Esophagus squamous epithelium (tissue), 5 donors: ENCODE measurements at regions not wholly inside any gene's neighbourhood (a gene's known extent, or its start where the extent isn't known, plus 50 kb on each side); places are given as distances from the start of the nearest gene placed in this dataset.

Experiments
- DNase-seq: peaks from one replicate; lab custom pipeline; 2025; lab: John Stamatoyannopoulos, UW
- H3K27ac ChIP-seq, 4 donors: fragments of 200-600 bp; sonication (generic); one replicate each; pipeline ENCODE4 v1.5.1; 2016 to 2019; ENCODE audit warnings: mild to moderate bottlenecking in 1 of 4
- H3K27me3 ChIP-seq, 4 donors: fragments of 200-600 bp; sonication (generic); 1 replicate in 3 of 4; 2 replicates in 1 of 4; pipeline versions ENCODE4 v1.5.1 to v1.6.0; 2017 to 2021; ENCODE audit warnings: antibody characterized with exemption in 1 of 4
- H3K36me3 ChIP-seq, 3 donors: fragments of 200-600 bp; sonication (generic); one replicate each; pipeline ENCODE4 v1.5.1; 2016 to 2019
- H3K4me1 ChIP-seq, 3 donors: fragments of 200-600 bp; sonication (generic); one replicate each; pipeline ENCODE4 v1.5.1; 2017 to 2019
- H3K4me3 ChIP-seq, 4 donors: fragments of 200-600 bp; sonication (generic); 1 replicate in 3 of 4; 2 replicates in 1 of 4; pipeline ENCODE4 v1.5.1; 2016 to 2019; ENCODE audit warnings: mild to moderate bottlenecking in 2 of 4, moderate library complexity in 1 of 4
- H3K9me3 ChIP-seq, 3 donors: fragments of 200-600 bp; sonication (generic); one replicate each; pipeline ENCODE4 v1.5.1; 2016 to 2019
- CTCF ChIP-seq, 6 experiments: fragments of 450-650 bp in 4 of 6; fragments of 200-600 bp in 2 of 6; sonication (generic) in 2 of 6; IDR thresholded peaks; one replicate each; pipeline ENCODE4 v1.5.1; 2016 to 2019; ENCODE audit warnings: antibody characterized with exemption in 6 of 6, mild to moderate bottlenecking in 4 of 6, moderate library complexity in 4 of 6
- POLR2A ChIP-seq, 4 donors: fragments of 450-650 bp; IDR thresholded peaks; one replicate each; pipeline ENCODE4 v1.6.1; 2017; ENCODE audit warnings: antibody characterized with exemption in 4 of 4, mild to moderate bottlenecking in 4 of 4, moderate library complexity in 3 of 4
- WGBS, 2 donors: methylation state at CpG; one replicate each; pipeline ENCODE4 v1.1.5; 2018; 5-methylcytosine and 5-hydroxymethylcytosine counted together
- intact Hi-C: fragments of 100-400 bp; cut with DNase I; formaldehyde crosslinking; loops from one replicate; pipeline ENCODE4 v1.15.0; 2022
- donor health status: DM: yes; HTN: yes; CAD: no.

DNA sequence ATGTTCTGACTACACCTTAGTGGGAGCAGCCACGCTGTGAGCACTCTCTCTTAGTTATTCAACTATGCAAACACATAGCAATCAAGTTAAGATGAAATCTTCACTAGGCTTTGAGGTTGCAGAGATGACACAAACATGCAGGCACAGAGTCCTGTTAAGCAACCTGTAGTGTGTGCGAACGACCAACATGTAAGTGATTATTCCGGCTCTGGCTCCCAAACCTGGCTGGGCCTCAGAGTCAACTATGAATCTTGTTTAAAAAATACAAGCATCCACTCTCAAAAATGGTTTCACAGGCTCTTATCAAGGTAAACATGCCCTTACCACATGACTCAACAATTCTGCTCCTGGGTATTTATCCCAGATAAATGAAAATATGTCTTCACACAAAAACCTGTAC, 91.4 kb downstream of the IRS2 start:
- no peaks in the 10 kb centered on the region for H3K9me3 ChIP-seq
- no peak overlapping the region for H3K4me3 ChIP-seq
- TF ChIP-seq CTCF (IDR thresholded peaks at IDR 0.05) (no peak), POLR2A (IDR thresholded peaks at IDR 0.05) (no peak)
- 78 to 89% methylated on average over 4 of the region's 4 CpGs for WGBS, 2 donors
- no peak overlapping the region for H3K27ac ChIP-seq
- peaks cover 0 to 6% (median 0%) of the 10 kb centered on the region in 3 donors for H3K4me1 ChIP-seq
- peaks cover 0 to 16% (median 0%) of the 10 kb centered on the region in 4 donors for H3K27me3 ChIP-seq
- H3K36me3 ChIP-seq = no peaks in the 10 kb centered on the region
- intact Hi-C loops = no loop called here
- DNase-seq = no peak

DNA sequence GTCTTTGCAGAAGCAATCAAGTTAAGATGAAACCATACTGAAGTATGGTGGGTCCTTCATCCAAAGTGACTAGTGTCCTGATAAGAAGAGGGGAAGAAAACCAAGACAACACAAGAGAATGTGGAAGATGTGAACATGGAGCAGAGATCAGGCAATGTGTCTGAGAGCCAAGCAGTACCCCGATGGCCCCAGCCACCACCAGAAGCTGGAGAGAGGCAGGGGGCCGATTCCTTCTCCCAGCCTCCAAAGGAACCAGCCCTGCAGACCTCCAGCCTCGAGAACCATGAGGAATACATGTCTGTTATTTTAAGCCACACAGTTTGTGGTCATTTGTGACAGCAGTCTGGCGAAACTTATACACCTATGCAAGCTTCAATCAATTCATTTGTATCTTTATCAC, 93.2 kb downstream of the IRS2 start:
- intact Hi-C loops = no loop called here
- no peaks in the 10 kb centered on the region for H3K9me3 ChIP-seq
- WGBS, 2 donors = 74 to 77% methylated on average over 4 of the region's 4 CpGs
- no peak for DNase-seq
- no peak overlapping the region for H3K27ac ChIP-seq
- H3K4me3 ChIP-seq = no peak overlapping the region
- no peak for TF ChIP-seq CTCF (IDR thresholded peaks at IDR 0.05)
- no peak for TF ChIP-seq POLR2A (IDR thresholded peaks at IDR 0.05)
- H3K36me3 ChIP-seq = no peaks in the 10 kb centered on the region
- H3K4me1 ChIP-seq = no peaks in the 10 kb centered on the region
- H3K27me3 ChIP-seq = peaks cover 0 to 19% (median 0%) of the 10 kb centered on the region in 4 donors

DNA sequence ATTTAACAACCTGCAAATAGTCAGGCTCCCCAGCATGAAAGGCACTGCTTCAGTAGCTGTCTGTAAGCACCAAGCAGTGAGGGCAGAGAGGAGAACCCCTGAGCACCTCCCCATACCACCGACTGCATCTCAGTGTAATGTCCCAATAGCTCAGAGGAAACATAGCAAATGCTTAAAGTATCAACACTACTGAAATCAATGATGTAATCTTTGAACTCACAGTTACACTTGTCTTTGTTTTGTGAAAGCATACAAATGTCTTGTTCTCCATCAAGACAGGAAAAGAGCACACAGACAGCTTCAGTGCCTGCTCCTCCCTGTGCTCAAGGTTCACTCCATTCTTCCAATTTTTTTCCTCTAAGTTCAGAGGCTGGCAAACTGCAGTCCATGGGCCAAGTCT, 94.7 kb downstream of the IRS2 start:
- TF ChIP-seq CTCF (IDR thresholded peaks at IDR 0.05) (no peak), POLR2A (IDR thresholded peaks at IDR 0.05) (no peak)
- no peak for DNase-seq
- H3K4me1 ChIP-seq = no peaks in the 10 kb centered on the region
- 40 to 44% methylated on average over 1 of the region's 1 CpG for WGBS, 2 donors
- no peaks in the 10 kb centered on the region for H3K36me3 ChIP-seq
- H3K9me3 ChIP-seq = no peaks in the 10 kb centered on the region
- no peak overlapping the region for H3K27ac ChIP-seq
- H3K4me3 ChIP-seq = no peak overlapping the region
- H3K27me3 ChIP-seq = peaks cover 0 to 19% (median 0%) of the 10 kb centered on the region in 4 donors
- intact Hi-C loops = no loop called here

DNA sequence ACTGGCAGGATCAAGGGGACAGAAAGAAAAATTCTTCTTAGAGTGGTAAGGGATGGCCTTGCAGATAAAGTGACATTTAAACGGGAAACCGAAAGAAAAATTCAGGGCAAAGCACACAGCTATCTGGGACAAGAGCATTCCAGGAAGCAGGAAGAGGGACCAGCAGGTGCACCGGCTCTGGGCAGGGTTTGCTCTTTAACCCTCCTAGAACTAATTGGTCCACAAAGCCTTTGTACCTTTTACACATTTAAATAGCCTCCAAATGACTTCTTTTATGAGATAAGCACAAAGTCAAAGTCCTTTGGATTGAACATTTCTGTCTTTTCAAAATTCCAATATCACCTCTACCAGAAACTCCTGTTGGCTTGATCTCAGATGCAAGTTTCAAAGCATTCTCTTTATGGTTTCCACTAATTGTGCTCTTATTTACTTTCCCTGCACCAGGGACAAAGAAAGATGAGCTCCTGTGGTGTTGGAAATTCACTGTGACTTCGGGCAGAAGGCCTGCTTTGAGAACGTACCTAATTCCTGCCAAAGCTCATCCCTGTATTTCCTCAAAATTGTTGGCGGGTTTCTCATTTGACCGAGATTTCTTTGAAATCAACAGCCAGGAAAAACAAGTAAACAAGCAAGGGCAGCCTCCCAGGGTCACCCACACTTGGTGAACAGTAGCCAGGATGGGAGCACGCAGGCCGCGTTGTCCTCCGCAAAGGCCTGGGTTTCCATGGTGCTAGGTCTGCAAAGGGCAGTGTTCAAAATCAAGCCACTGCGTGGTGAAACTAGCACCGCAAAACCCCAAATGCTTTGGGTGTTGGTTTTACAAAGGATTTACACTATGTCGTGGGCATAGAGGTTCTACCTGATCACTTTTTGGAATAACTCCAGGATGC, 98.6 kb downstream of the IRS2 start:
- no peak overlapping the region for H3K4me3 ChIP-seq
- H3K9me3 ChIP-seq = no peaks in the 10 kb centered on the region
- 83 to 85% methylated on average over 13 to 14 of the region's 14 CpGs for WGBS, 2 donors
- no peaks in the 10 kb centered on the region for H3K36me3 ChIP-seq
- peaks cover 5 to 15% (median 5%) of the 10 kb centered on the region in 3 donors for H3K4me1 ChIP-seq
- TF ChIP-seq POLR2A (IDR thresholded peaks at IDR 0.05) (no peak), CTCF (IDR thresholded peaks at IDR 0.05) (no peak)
- no peak overlapping the region for H3K27ac ChIP-seq
- peaks cover 0 to 16% (median 0%) of the 10 kb centered on the region in 4 donors for H3K27me3 ChIP-seq
- intact Hi-C loops = no loop called here
- no peak for DNase-seq

DNA sequence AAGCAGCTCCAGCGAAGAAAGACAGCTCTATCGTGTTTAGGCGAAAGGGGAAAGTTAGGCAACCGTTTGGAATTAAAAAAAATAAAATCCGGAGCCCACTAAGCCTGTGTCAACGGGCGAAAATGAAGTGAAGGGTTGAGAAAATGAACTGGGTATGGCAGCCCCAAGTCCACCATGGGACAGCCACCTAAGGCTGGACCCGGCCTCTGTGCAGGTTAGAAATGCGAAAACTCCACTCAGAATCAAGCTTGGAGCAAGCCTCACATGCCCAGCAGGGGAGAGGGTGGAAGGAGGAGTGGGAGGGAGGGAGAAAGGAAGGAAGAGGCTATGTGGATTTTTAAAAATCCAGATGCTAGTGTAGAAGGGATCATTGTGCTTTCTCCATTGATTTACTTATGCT, 101.2 kb downstream of the IRS2 start:
- Histone ChIP-seq H3K27me3 (peaks cover 0 to 33% (median 0%) of the 10 kb centered on the region in 4 donors), H3K9me3 (no peaks in the 10 kb centered on the region), H3K27ac (no peak overlapping the region), H3K36me3 (no peaks in the 10 kb centered on the region), H3K4me3 (no peak overlapping the region), H3K4me1 (peaks cover 5 to 15% (median 5%) of the 10 kb centered on the region in 3 donors)
- DNase-seq = no peak
- 51 to 57% methylated on average over 9 of the region's 9 CpGs for WGBS, 2 donors
- TF ChIP-seq CTCF (IDR thresholded peaks at IDR 0.05) = no peak
- TF ChIP-seq POLR2A (IDR thresholded peaks at IDR 0.05) = no peak
- intact Hi-C loops = no loop called here
